Neural cell (in vitro differentiated cells): ENCODE measurements at regions not wholly inside any gene's neighbourhood (a gene's known extent, or its start where the extent isn't known, plus 50 kb on each side); places are given as distances from the start of the nearest gene placed in this dataset.

Experiments used
- CTCF ChIP-seq: fragments of 450-650 bp; IDR thresholded peaks from 2 replicates; pipeline ENCODE4 v1.5.1; 2014; ENCODE audit warnings: antibody characterized with exemption, mild to moderate bottlenecking, moderate library complexity; ENCODE audit not compliant: poor library complexity, severe bottlenecking
- EP300 ChIP-seq: fragments of 450-650 bp; conservative IDR thresholded peaks from 2 replicates; pipeline ENCODE4 v1.6.1; 2014; ENCODE audit warnings: antibody characterized with exemption, mild to moderate bottlenecking, moderate library complexity; ENCODE audit not compliant: poor library complexity, severe bottlenecking
- EZH2 ChIP-seq: fragments of 200-600, 300-800 bp; shearing (Covaris generic), sonication (generic); IDR thresholded peaks from 2 replicates; pipeline ENCODE4 v1.6.1; 2014; ENCODE audit warnings: antibody characterized with exemption, low read length, borderline replicate concordance, mild to moderate bottlenecking; ENCODE audit not compliant: insufficient read depth, poor library complexity, severe bottlenecking
- MXI1 ChIP-seq: fragments of 450-650 bp; conservative IDR thresholded peaks from 2 replicates; pipeline ENCODE4 v1.6.1; 2014; ENCODE audit warnings: antibody characterized with exemption, mild to moderate bottlenecking; ENCODE audit not compliant: poor library complexity, severe bottlenecking
- REST ChIP-seq: IDR thresholded peaks from 2 replicates; pipeline ENCODE4 v1.6.1; 2012; ENCODE audit warnings: borderline replicate concordance
- SMC3 ChIP-seq: fragments of 450-650 bp; conservative IDR thresholded peaks from 2 replicates; pipeline ENCODE4 v1.6.1; 2014; ENCODE audit warnings: antibody characterized with exemption, mild to moderate bottlenecking, moderate library complexity; ENCODE audit not compliant: poor library complexity
- TAF1 ChIP-seq: IDR thresholded peaks from 2 replicates; pipeline ENCODE4 v1.6.1; 2012; ENCODE audit warnings: low read depth

GRCh38 chr9:78547831-78548230, 250.9 kb downstream of the PSAT1 start:
- TF ChIP-seq EZH2 (no peak), CTCF (no peak), EP300 (no peak), MXI1 (no peak), SMC3 (no peak), REST (no peak), TAF1 (no peak)
